ENCODE measurements at regions not wholly inside any gene's neighbourhood (a gene's known extent, or its start where the extent isn't known, plus 50 kb on each side); places are given as distances from the start of the nearest gene placed in this dataset.

GRCh38 chr11:28632338-28632737 lies 524.1 kb downstream of the METTL15 start:
- H3K27ac Mint-ChIP-seq: no peak overlapping the region

GRCh38 chr11:28631148-28631547 lies 523.0 kb downstream of the METTL15 start:
- ChIA-PET CTCF (no interaction called here), POLR2A (no interaction called here)
- no peaks in the 10 kb centered on the region for H3K36me3 Mint-ChIP-seq (ENCODE audit: low read depth)
- H3K4me1 Mint-ChIP-seq: no peaks in the 10 kb centered on the region
- no peak overlapping the region for H3K27ac Mint-ChIP-seq
- H3K9me3 Mint-ChIP-seq: no peaks in the 10 kb centered on the region
- no peak for DNase-seq
- no peak overlapping the region for H3K4me3 Mint-ChIP-seq
- no peaks in the 10 kb centered on the region for H3K27me3 Mint-ChIP-seq

More at GRCh38 chr11:28632338-28632737, 524.1 kb downstream of the METTL15 start:
- no peaks in the 10 kb centered on the region for H3K36me3 Mint-ChIP-seq (ENCODE audit: low read depth)
- POLR2A ChIA-PET: no interaction called here
- CTCF ChIA-PET: no interaction called here
- H3K9me3 Mint-ChIP-seq: no peaks in the 10 kb centered on the region
- DNase-seq: no peak
- H3K27me3 Mint-ChIP-seq: no peaks in the 10 kb centered on the region
- H3K4me1 Mint-ChIP-seq: no peaks in the 10 kb centered on the region
- no peak overlapping the region for H3K4me3 Mint-ChIP-seq

- POLR2A ChIA-PET: no interaction called here
- Mint-ChIP-seq H3K27ac (no peak overlapping the region), H3K4me3 (no peak overlapping the region), H3K4me1 (no peaks in the 10 kb centered on the region), H3K27me3 (no peaks in the 10 kb centered on the region), H3K9me3 (peaks cover 2% of the 10 kb centered on the region), H3K36me3 (ENCODE audit: low read depth) (no peaks in the 10 kb centered on the region)
- no peak for DNase-seq
- CTCF ChIA-PET: no interaction called here
These were observed 521.0 kb downstream of the METTL15 start for GRCh38 chr11:28629235-28629634.

- no peaks in the 10 kb centered on the region for H3K4me1 Mint-ChIP-seq
- no peak overlapping the region for H3K4me3 Mint-ChIP-seq
- ChIA-PET POLR2A (no interaction called here), CTCF (no interaction called here)
- no peak overlapping the region for H3K27ac Mint-ChIP-seq
- peaks cover 2% of the 10 kb centered on the region for H3K9me3 Mint-ChIP-seq
- H3K27me3 Mint-ChIP-seq: no peaks in the 10 kb centered on the region
- DNase-seq: no peak
- H3K36me3 Mint-ChIP-seq (ENCODE audit: low read depth): no peaks in the 10 kb centered on the region
These were observed 520.2 kb downstream of the METTL15 start for GRCh38 chr11:28628412-28628811.

- no peaks in the 10 kb centered on the region for H3K4me1 Mint-ChIP-seq
- H3K9me3 Mint-ChIP-seq: peaks cover 2% of the 10 kb centered on the region
- H3K27ac Mint-ChIP-seq: no peak overlapping the region
- ChIA-PET CTCF (no interaction called here), POLR2A (no interaction called here)
- no peaks in the 10 kb centered on the region for H3K36me3 Mint-ChIP-seq (ENCODE audit: low read depth)
- no peaks in the 10 kb centered on the region for H3K27me3 Mint-ChIP-seq
- DNase-seq: no peak
- H3K4me3 Mint-ChIP-seq: no peak overlapping the region
These were observed 519.6 kb downstream of the METTL15 start for GRCh38 chr11:28627690-28628255.

- H3K9me3 Mint-ChIP-seq: peaks cover 2% of the 10 kb centered on the region
- H3K27ac Mint-ChIP-seq: no peak overlapping the region
- POLR2A ChIA-PET: no interaction called here
- H3K4me1 Mint-ChIP-seq: no peaks in the 10 kb centered on the region
- no peak overlapping the region for H3K4me3 Mint-ChIP-seq
- no peaks in the 10 kb centered on the region for H3K36me3 Mint-ChIP-seq (ENCODE audit: low read depth)
- CTCF ChIA-PET: no interaction called here
- no peaks in the 10 kb centered on the region for H3K27me3 Mint-ChIP-seq
- DNase-seq: no peak
These were observed 517.3 kb downstream of the METTL15 start for GRCh38 chr11:28625532-28625931.

GRCh38 chr11:28621753-28622152 lies 513.6 kb downstream of the METTL15 start:
- ChIA-PET POLR2A (no interaction called here), CTCF (no interaction called here)
- no peaks in the 10 kb centered on the region for H3K4me1 Mint-ChIP-seq
- H3K4me3 Mint-ChIP-seq: no peak overlapping the region
- H3K9me3 Mint-ChIP-seq: peaks cover 2% of the 10 kb centered on the region
- DNase-seq: no peak
- no peak overlapping the region for H3K27ac Mint-ChIP-seq
- H3K36me3 Mint-ChIP-seq (ENCODE audit: low read depth): no peaks in the 10 kb centered on the region
- no peaks in the 10 kb centered on the region for H3K27me3 Mint-ChIP-seq

- CTCF ChIA-PET: no interaction called here
These were observed 511.8 kb downstream of the METTL15 start for GRCh38 chr11:28619846-28620540.

GRCh38 chr11:28618416-28618815 lies 510.2 kb downstream of the METTL15 start:
- ChIA-PET POLR2A (no interaction called here), CTCF (no interaction called here)
- Mint-ChIP-seq H3K27ac (no peak overlapping the region), H3K36me3 (ENCODE audit: low read depth) (no peaks in the 10 kb centered on the region), H3K4me1 (no peaks in the 10 kb centered on the region), H3K4me3 (no peak overlapping the region), H3K9me3 (no peaks in the 10 kb centered on the region), H3K27me3 (no peaks in the 10 kb centered on the region)
- DNase-seq: no peak

More at GRCh38 chr11:28619846-28620540, 511.8 kb downstream of the METTL15 start:
- POLR2A ChIA-PET: no interaction called here
- Mint-ChIP-seq H3K27me3 (no peaks in the 10 kb centered on the region), H3K4me3 (no peak overlapping the region), H3K4me1 (no peaks in the 10 kb centered on the region), H3K9me3 (peaks cover 1% of the 10 kb centered on the region), H3K36me3 (ENCODE audit: low read depth) (no peaks in the 10 kb centered on the region), H3K27ac (no peak overlapping the region)
- no peak for DNase-seq

GRCh38 chr11:28616160-28616965 lies 508.2 kb downstream of the METTL15 start:
- no peak overlapping the region for H3K4me3 Mint-ChIP-seq
- POLR2A ChIA-PET: no interaction called here

GRCh38 chr11:28615542-28615941 lies 507.4 kb downstream of the METTL15 start:
- ChIA-PET POLR2A (no interaction called here), CTCF (no interaction called here)
- H3K9me3 Mint-ChIP-seq: no peaks in the 10 kb centered on the region
- no peaks in the 10 kb centered on the region for H3K36me3 Mint-ChIP-seq (ENCODE audit: low read depth)
- H3K27me3 Mint-ChIP-seq: no peaks in the 10 kb centered on the region
- no peak for DNase-seq
- no peak overlapping the region for H3K27ac Mint-ChIP-seq
- H3K4me1 Mint-ChIP-seq: no peaks in the 10 kb centered on the region
- H3K4me3 Mint-ChIP-seq: no peak overlapping the region

More at GRCh38 chr11:28616160-28616965, 508.2 kb downstream of the METTL15 start:
- Mint-ChIP-seq H3K36me3 (ENCODE audit: low read depth) (no peaks in the 10 kb centered on the region), H3K27me3 (no peaks in the 10 kb centered on the region), H3K9me3 (no peaks in the 10 kb centered on the region), H3K4me1 (no peaks in the 10 kb centered on the region), H3K27ac (no peak overlapping the region)
- DNase-seq: no peak
- CTCF ChIA-PET: no interaction called here

- no peak for DNase-seq
- ChIA-PET CTCF (no interaction called here), POLR2A (no interaction called here)
- Mint-ChIP-seq H3K4me1 (no peaks in the 10 kb centered on the region), H3K36me3 (ENCODE audit: low read depth) (no peaks in the 10 kb centered on the region), H3K27ac (no peak overlapping the region), H3K9me3 (peaks cover 2% of the 10 kb centered on the region), H3K4me3 (no peak overlapping the region), H3K27me3 (no peaks in the 10 kb centered on the region)
These were observed 498.7 kb downstream of the METTL15 start for GRCh38 chr11:28606930-28607329.

GRCh38 chr11:28599656-28600055 lies 491.5 kb downstream of the METTL15 start:
- no peak for DNase-seq
- H3K4me1 Mint-ChIP-seq: no peaks in the 10 kb centered on the region
- ChIA-PET POLR2A (no interaction called here), CTCF (no interaction called here)
- no peak overlapping the region for H3K4me3 Mint-ChIP-seq
- H3K9me3 Mint-ChIP-seq: no peaks in the 10 kb centered on the region
- no peaks in the 10 kb centered on the region for H3K27me3 Mint-ChIP-seq
- no peaks in the 10 kb centered on the region for H3K36me3 Mint-ChIP-seq (ENCODE audit: low read depth)
- H3K27ac Mint-ChIP-seq: no peak overlapping the region

GRCh38 chr11:28598531-28598930 lies 490.3 kb downstream of the METTL15 start:
- POLR2A ChIA-PET: no interaction called here
- CTCF ChIA-PET: no interaction called here
- no peak overlapping the region for H3K4me3 Mint-ChIP-seq
- no peak overlapping the region for H3K27ac Mint-ChIP-seq
- H3K27me3 Mint-ChIP-seq: no peaks in the 10 kb centered on the region
- H3K4me1 Mint-ChIP-seq: no peaks in the 10 kb centered on the region
- H3K9me3 Mint-ChIP-seq: no peaks in the 10 kb centered on the region
- DNase-seq: no peak
- H3K36me3 Mint-ChIP-seq (ENCODE audit: low read depth): no peaks in the 10 kb centered on the region
